ENCODE measurements at regions not wholly inside any gene's neighbourhood (a gene's known extent, or its start where the extent isn't known, plus 50 kb on each side); places are given as distances from the start of the nearest gene placed in this dataset.

- Histone ChIP-seq H3K36me3 (ENCODE audit: insufficient read depth, low read length) (no peaks in the 10 kb centered on the region), H3K4me2 (ENCODE audit: low read length) (no peak overlapping the region), H3K9me2 (ENCODE audit: insufficient read depth, low read length) (no peaks in the 10 kb centered on the region), H3K4me3 (ENCODE audit: low read length) (no peak overlapping the region), H3F3A (ENCODE audit: insufficient read depth, low read length, poor library complexity, severe bottlenecking) (no peaks in the 10 kb centered on the region), H3K9ac (ENCODE audit: low read length) (no peak overlapping the region), H3K79me2 (replicated peaks; ENCODE audit: insufficient read depth, low read length) (no peaks in the 10 kb centered on the region), H3K27ac (ENCODE audit: low read length) (no peak overlapping the region), H3K27me3 (ENCODE audit: insufficient read depth, low read depth, low read length) (no peaks in the 10 kb centered on the region), H3K9me3 (ENCODE audit: low read length) (no peaks in the 10 kb centered on the region), H4K20me1 (ENCODE audit: insufficient read depth) (no peaks in the 10 kb centered on the region), H2AFZ (ENCODE audit: low read depth, low read length) (no peak overlapping the region)
- TF ChIP-seq EP300 (conservative IDR thresholded peaks at IDR 0.05; ENCODE audit: poor library complexity, severe bottlenecking) (peak; percentile 20), MXI1 (conservative IDR thresholded peaks at IDR 0.05; ENCODE audit: poor library complexity, severe bottlenecking) (no peak)
These were observed 194.2 kb downstream of the ACKR3 start for GRCh38 chr2:236763857-236764256.

DNA sequence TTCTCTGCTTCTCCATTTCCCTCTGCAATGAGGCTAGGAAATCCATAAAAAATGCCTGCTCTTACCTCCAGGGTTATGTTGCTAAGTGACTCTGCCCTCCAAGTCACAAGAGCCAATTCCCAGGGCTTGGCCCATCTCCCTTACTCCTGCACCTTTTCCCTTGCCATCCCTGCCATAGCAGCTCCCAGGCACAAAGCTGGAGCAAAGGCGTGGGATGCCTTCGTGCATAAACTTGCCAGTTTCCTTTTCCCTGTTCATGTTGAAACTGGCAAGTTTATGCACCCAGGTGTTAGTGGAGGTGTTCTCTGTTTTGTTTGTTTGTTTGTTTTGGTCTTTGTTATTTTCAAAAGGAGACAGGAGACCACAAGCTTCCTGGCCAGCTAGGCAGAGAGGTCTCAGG lies 195.1 kb downstream of the ACKR3 start:
- no peak overlapping the region for H3K27ac ChIP-seq (ENCODE audit: low read length)
- no peaks in the 10 kb centered on the region for H3K9me3 ChIP-seq (ENCODE audit: low read length)
- no peaks in the 10 kb centered on the region for H4K20me1 ChIP-seq (ENCODE audit: insufficient read depth)
- no peak for TF ChIP-seq RAD21 (conservative IDR thresholded peaks at IDR 0.05)
- no peaks in the 10 kb centered on the region for H3K36me3 ChIP-seq (ENCODE audit: insufficient read depth, low read length)
- H3K27me3 ChIP-seq (ENCODE audit: insufficient read depth, low read depth, low read length) = no peaks in the 10 kb centered on the region
- H3K9ac ChIP-seq (ENCODE audit: low read length) = no peak overlapping the region
- no peaks in the 10 kb centered on the region for H3K9me2 ChIP-seq (ENCODE audit: insufficient read depth, low read length)
- no peak overlapping the region for H3K4me2 ChIP-seq (ENCODE audit: low read length)
- no peak overlapping the region for H3K4me3 ChIP-seq (ENCODE audit: low read length)
- H3F3A ChIP-seq (ENCODE audit: insufficient read depth, low read length, poor library complexity, severe bottlenecking) = no peaks in the 10 kb centered on the region
- no peaks in the 10 kb centered on the region for H3K79me2 ChIP-seq (replicated peaks; ENCODE audit: insufficient read depth, low read length)
- H2AFZ ChIP-seq (ENCODE audit: low read depth, low read length) = no peak overlapping the region

GRCh38 chr2:236765478-236765877 lies 195.9 kb downstream of the ACKR3 start:
- H3K27ac ChIP-seq (ENCODE audit: low read length) = no peak overlapping the region
- no peaks in the 10 kb centered on the region for H4K20me1 ChIP-seq (ENCODE audit: insufficient read depth)
- no peak overlapping the region for H3K4me3 ChIP-seq (ENCODE audit: low read length)
- no peaks in the 10 kb centered on the region for H3K27me3 ChIP-seq (ENCODE audit: insufficient read depth, low read depth, low read length)
- no peaks in the 10 kb centered on the region for H3K9me3 ChIP-seq (ENCODE audit: low read length)
- H3F3A ChIP-seq (ENCODE audit: insufficient read depth, low read length, poor library complexity, severe bottlenecking) = no peaks in the 10 kb centered on the region
- H3K9me2 ChIP-seq (ENCODE audit: insufficient read depth, low read length) = no peaks in the 10 kb centered on the region
- H3K36me3 ChIP-seq (ENCODE audit: insufficient read depth, low read length) = no peaks in the 10 kb centered on the region
- no peaks in the 10 kb centered on the region for H3K79me2 ChIP-seq (replicated peaks; ENCODE audit: insufficient read depth, low read length)
- H3K9ac ChIP-seq (ENCODE audit: low read length) = no peak overlapping the region
- H2AFZ ChIP-seq (ENCODE audit: low read depth, low read length) = no peak overlapping the region
- H3K4me2 ChIP-seq (ENCODE audit: low read length) = no peak overlapping the region
- TF ChIP-seq EP300 (conservative IDR thresholded peaks at IDR 0.05; ENCODE audit: poor library complexity, severe bottlenecking) = no peak
- TF ChIP-seq REST (IDR thresholded peaks at IDR 0.05; ENCODE audit: borderline replicate concordance) = no peak
- TF ChIP-seq EZH2 (IDR thresholded peaks at IDR 0.05; ENCODE audit: borderline replicate concordance, insufficient read depth, low read length, poor library complexity, severe bottlenecking) = no peak
- TF ChIP-seq POLR2AphosphoS5 (IDR thresholded peaks at IDR 0.05) = no peak
- TF ChIP-seq SMC3 (conservative IDR thresholded peaks at IDR 0.05; ENCODE audit: poor library complexity) = no peak
- no peak for TF ChIP-seq RAD21 (conservative IDR thresholded peaks at IDR 0.05)
- no peak for TF ChIP-seq CTCF (IDR thresholded peaks at IDR 0.05; ENCODE audit: poor library complexity, severe bottlenecking)
- TF ChIP-seq MXI1 (conservative IDR thresholded peaks at IDR 0.05; ENCODE audit: poor library complexity, severe bottlenecking) = no peak
- no peak for TF ChIP-seq TAF1 (IDR thresholded peaks at IDR 0.05; ENCODE audit: low read depth)

All from neural cell (in vitro differentiated cells).